GM20000 (cell line): ENCODE measurements at regions not wholly inside any gene's neighbourhood (a gene's known extent, or its start where the extent isn't known, plus 50 kb on each side); places are given as distances from the start of the nearest gene placed in this dataset.

Experiments
- DNase-seq: peaks from one replicate; pipeline ENCODE4 v3.0.0; 2012; ENCODE audit warnings: low spot score
- CTCF ChIP-seq: IDR thresholded peaks from 2 replicates; pipeline ENCODE4 v1.5.1; 2012; ENCODE audit warnings: mild to moderate bottlenecking, control low read depth; ENCODE audit errors: extremely low read depth, missing control alignments

- no peak for TF ChIP-seq CTCF
- DNase-seq, result no peak
Observed at GRCh38 chr6:51352506-51353029, 533.9 kb downstream of the TFAP2B start.

- TF ChIP-seq CTCF, result no peak
- no peak for DNase-seq
Observed at GRCh38 chr6:51360287-51360686, 541.6 kb downstream of the TFAP2B start.

DNA sequence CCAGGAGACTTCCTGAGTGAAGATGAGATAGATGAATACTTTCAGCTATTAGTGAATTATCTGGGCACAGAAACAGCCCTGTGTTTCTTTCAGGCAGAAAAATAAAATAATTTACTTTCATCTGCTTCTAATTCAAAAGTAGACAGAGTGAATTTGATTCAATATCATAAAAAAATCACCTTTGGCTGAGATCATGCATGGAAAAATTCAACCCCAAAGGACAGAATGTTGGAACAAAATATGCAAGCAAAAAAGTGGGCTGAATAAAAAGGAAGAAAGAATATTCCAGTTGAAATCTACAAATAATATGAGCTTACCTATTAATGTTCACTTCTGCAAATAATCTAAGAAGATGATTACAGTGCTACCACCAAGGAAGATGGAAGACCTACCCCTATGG, 546.9 kb downstream of the TFAP2B start:
- DNase-seq, result no peak
- no peak for TF ChIP-seq CTCF

DNA sequence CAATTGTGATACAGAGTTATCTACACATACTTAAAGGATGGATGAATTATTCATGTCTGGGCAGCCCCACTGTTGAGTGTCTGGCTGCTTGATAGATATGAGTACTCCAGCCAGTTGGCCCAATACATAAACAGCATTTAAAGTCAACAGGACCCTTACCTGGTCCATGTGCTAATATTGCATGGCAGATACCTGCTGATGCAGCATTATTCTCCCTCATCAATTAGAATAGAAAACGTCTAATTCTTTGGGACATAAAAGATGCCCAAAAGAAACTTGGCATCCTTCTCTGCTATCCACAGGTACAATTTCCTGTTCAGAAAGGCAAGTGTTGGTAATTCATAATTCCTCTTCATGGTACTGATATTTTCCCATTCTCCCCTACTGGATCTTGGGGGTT, 550.8 kb downstream of the TFAP2B start:
- TF ChIP-seq CTCF, result no peak
- no peak for DNase-seq

- no peak for TF ChIP-seq CTCF
- no peak for DNase-seq
Observed at GRCh38 chr6:51382847-51383246, 564.2 kb downstream of the TFAP2B start.

DNA sequence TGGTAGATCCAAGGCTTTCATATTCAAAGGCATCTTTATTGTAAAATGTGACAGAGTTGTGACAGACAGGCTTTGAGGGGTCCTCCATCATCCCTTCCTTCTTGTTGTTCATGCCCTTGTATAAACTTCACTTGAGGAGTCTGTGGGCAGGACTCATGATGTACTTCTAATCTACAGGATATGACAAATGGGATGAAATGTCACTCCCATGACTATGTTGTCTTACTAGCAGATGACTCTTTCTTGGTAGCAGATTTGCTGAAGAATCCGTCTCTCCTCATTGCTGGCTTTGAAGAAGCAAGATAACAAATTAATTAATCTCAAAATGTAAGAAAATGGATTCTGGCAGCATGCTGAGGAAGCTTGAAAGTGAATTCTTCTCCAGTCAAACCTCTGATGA, 566.1 kb downstream of the TFAP2B start:
- no peak for DNase-seq
- TF ChIP-seq CTCF, result no peak

DNA sequence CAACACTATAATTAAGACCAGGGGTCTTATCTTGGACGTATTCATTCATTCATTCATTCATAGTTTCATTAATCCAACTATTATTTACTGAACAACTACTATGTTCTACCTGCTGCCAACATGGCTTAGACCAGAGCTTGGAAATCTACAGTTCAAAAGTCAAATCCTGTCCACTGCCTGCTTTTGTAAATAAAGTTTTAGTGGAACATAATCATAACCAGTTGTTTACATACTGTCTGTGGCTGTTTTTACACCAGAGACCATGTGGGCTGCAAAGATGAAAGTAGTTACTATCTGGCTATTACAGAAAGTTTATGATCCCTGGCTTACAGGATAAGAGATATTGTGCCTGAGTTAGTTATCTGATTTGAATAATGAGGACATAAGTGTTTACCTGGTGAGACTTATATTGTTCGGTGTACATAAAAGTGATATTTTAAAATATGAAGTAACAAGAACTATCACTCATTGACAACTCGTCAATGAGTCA, 567.7 kb downstream of the TFAP2B start:
- DNase-seq, result no peak
- TF ChIP-seq CTCF, result no peak
